HepG2 (cell line): ENCODE measurements at regions not wholly inside any gene's neighbourhood (a gene's known extent, or its start where the extent isn't known, plus 50 kb on each side); places are given as distances from the start of the nearest gene placed in this dataset.

Source experiments
- ATAC-seq: fragments of 200-7000 bp; cut with Tn5 transposase; 3 replicates; pipeline ENCODE4 v1.9.1; 2020; ENCODE audit warnings: mild to moderate bottlenecking, moderate library complexity
- BruUV-seq: library from RNA; stranded (reverse); fragments of 400-500 nt; replicated peaks from 2 replicates; lab custom pipeline; 2021; lab: Mats Ljungman, UMichigan
- CTCF ChIA-PET: fragments of 300-600 bp; formaldehyde crosslinking; extraction: SDS; loops from one replicate; lab custom pipeline; 2021; ENCODE audit warnings: low total read pairs, inconsistent platforms, low intra/inter-chr PET ratio; lab: Yijun Ruan, JAX
- POLR2A ChIA-PET: fragments of 350-600 bp; sonication (Branson Sonifier 250); formaldehyde crosslinking; loops from one replicate; lab custom pipeline; 2020; ENCODE audit warnings: antibody characterized with exemption, inconsistent platforms; lab: Yijun Ruan, JAX
- DNase-seq: peaks from one replicate; pipeline ENCODE4 v3.0.0-alpha.2; 2015; ENCODE audit warnings: low spot score
- FAIRE-seq: peaks from 3 replicates; lab custom pipeline; 2011; peaks lifted over from hg19 to GRCh38; lab: Jason Lieb, UNC
- H2AFZ ChIP-seq: one replicate; pipeline ENCODE4 v1.6.1; 2011; ENCODE audit warnings: low read length, inconsistent platforms
- H3K27ac ChIP-seq: fragments of 300-600 bp; 3 replicates; pipeline ENCODE4 v1.8.0; 2011; ENCODE audit warnings: mixed run types, mild to moderate bottlenecking, mixed read lengths, low read length, inconsistent platforms; ENCODE audit not compliant: insufficient read depth; ENCODE audit errors: extremely low read length
- H3K27me3 ChIP-seq, 2 experiments: fragments of 200-600 bp in 1 of 2; 2 replicates in 1 of 2; 3 replicates in 1 of 2; pipeline versions ENCODE4 v1.6.0 to v1.8.0; 2011; ENCODE audit warnings: low read length in 2 of 2, mild to moderate bottlenecking in 2 of 2, moderate library complexity in 2 of 2, inconsistent platforms in 1 of 2; ENCODE audit not compliant: insufficient read depth in 2 of 2, control insufficient read depth in 1 of 2
- H3K36me3 ChIP-seq, 2 experiments: fragments of 200-600 bp in 1 of 2; replicated peaks in 1 of 2; 2 replicates in 1 of 2; 3 replicates in 1 of 2; pipeline versions ENCODE4 v1.5.1 to v1.8.0; 2011; ENCODE audit warnings: low read length in 2 of 2, inconsistent platforms in 1 of 2; ENCODE audit not compliant: insufficient read depth in 2 of 2, control insufficient read depth in 1 of 2
- H3K4me1 ChIP-seq: 2 replicates; pipeline ENCODE4 v1.5.1; 2012; ENCODE audit warnings: low read length, inconsistent platforms; ENCODE audit not compliant: insufficient read depth
- H3K4me2 ChIP-seq: 2 replicates; pipeline ENCODE4 v1.6.0; 2011; ENCODE audit warnings: low read depth, low read length, inconsistent platforms
- H3K4me3 ChIP-seq, 3 experiments: fragments of 200-600 bp in 1 of 3; sonication (generic), shearing (Covaris generic) in 1 of 3; replicated peaks in 1 of 3; 2 replicates each; pipeline ENCODE4 v1.5.1; 2011 to 2016; ENCODE audit warnings: low read length in 3 of 3, inconsistent platforms in 2 of 3, low read depth in 2 of 3, mild to moderate bottlenecking in 2 of 3, control low read depth in 1 of 3, mixed read lengths in 1 of 3; ENCODE audit not compliant: insufficient read depth in 1 of 3
- H3K79me2 ChIP-seq: one replicate; pipeline ENCODE4 v1.6.1; 2011; ENCODE audit warnings: low read length, inconsistent platforms; ENCODE audit not compliant: insufficient read depth
- H3K9ac ChIP-seq: 2 replicates; pipeline ENCODE4 v1.6.0; 2011; ENCODE audit warnings: mild to moderate bottlenecking, low read depth, low read length, inconsistent platforms; ENCODE audit not compliant: insufficient read depth
- H3K9me3 ChIP-seq: 2 replicates; pipeline ENCODE4 v1.5.1; 2012; ENCODE audit warnings: mild to moderate bottlenecking, low read length
- H4K20me1 ChIP-seq: 2 replicates; pipeline ENCODE4 v1.6.0; 2011; ENCODE audit warnings: inconsistent platforms, mild to moderate bottlenecking, low read length, moderate library complexity; ENCODE audit not compliant: insufficient read depth
- SAFB2 ChIP-seq: sonication (generic); formaldehyde crosslinking; IDR thresholded peaks from 2 replicates; pipeline ENCODE4 v1.5.1; 2020; ENCODE audit warnings: missing genetic modification reagents, low read depth, mild to moderate bottlenecking, borderline replicate concordance
- SPEN ChIP-seq: sonication (generic); formaldehyde crosslinking; IDR thresholded peaks from 2 replicates; pipeline ENCODE4 v1.5.1; 2020; ENCODE audit warnings: low read depth, mild to moderate bottlenecking, missing genetic modification reagents
- SRF ChIP-seq: IDR thresholded peaks from 2 replicates; pipeline ENCODE4 v1.6.1; 2011; ENCODE audit warnings: mild to moderate bottlenecking, low read depth, low read length, moderate library complexity
- TBP ChIP-seq: sonication (generic); formaldehyde crosslinking; IDR thresholded peaks from 2 replicates; pipeline ENCODE4 v1.5.0; 2020; ENCODE audit warnings: missing genetic modification reagents
- XBP1 ChIP-seq: sonication (generic); formaldehyde crosslinking; IDR thresholded peaks from 2 replicates; pipeline ENCODE4 v1.5.0; 2020; ENCODE audit warnings: missing genetic modification reagents
- ZEB1 ChIP-seq: IDR thresholded peaks from 2 replicates; pipeline ENCODE4 v1.6.1; 2012; ENCODE audit warnings: mild to moderate bottlenecking, low read depth, inconsistent platforms; ENCODE audit not compliant: insufficient replicate concordance
- ZNF530 ChIP-seq: sonication (generic); formaldehyde crosslinking; IDR thresholded peaks from 2 replicates; pipeline ENCODE4 v1.5.0; 2020; ENCODE audit warnings: low read depth, mild to moderate bottlenecking, missing genetic modification reagents
- WGBS: methylation state at CpG from one replicate; pipeline ENCODE4 v1.1.6; 2017; ENCODE audit warnings: low lambda C conversion rate; 5-methylcytosine and 5-hydroxymethylcytosine counted together
- in situ Hi-C: cut with HindIII; loops from 2 replicates; pipeline ENCODE4 v1.10.0; 2017; ENCODE audit warnings: low pct_unique_long_range_greater_than_20kb; ENCODE audit not compliant: extremely low pct_ligation_motif_present
- intact Hi-C: fragments of 100-400 bp; cut with micrococcal nuclease; formaldehyde crosslinking; loops from one replicate; pipeline ENCODE4 v1.10.0; 2022; ENCODE audit not compliant: unreplicated experiment
- TF ChIP-seq, protein P1 (sequence below), 2 experiments: sonication (generic) in 1 of 2; formaldehyde crosslinking in 1 of 2; IDR thresholded peaks; 2 replicates each; pipeline versions ENCODE4 v1.4.0 to v1.6.1; 2018 to 2020; ENCODE audit warnings: missing genetic modification reagents in 2 of 2, borderline replicate concordance in 1 of 2, low read depth in 1 of 2, mild to moderate bottlenecking in 1 of 2, missing biosample characterization in 1 of 2
- TF ChIP-seq, protein P2 (sequence below): sonication (generic); formaldehyde crosslinking; IDR thresholded peaks from 2 replicates; pipeline ENCODE4 v1.4.0; 2020; ENCODE audit warnings: missing genetic modification reagents
- TF ChIP-seq, protein P3 (sequence below): sonication (generic); formaldehyde crosslinking; IDR thresholded peaks from 2 replicates; pipeline ENCODE4 v1.5.0; 2020; ENCODE audit warnings: mild to moderate bottlenecking, missing genetic modification reagents, borderline replicate concordance
- TF ChIP-seq, protein P4 (sequence below): sonication (generic); formaldehyde crosslinking; IDR thresholded peaks from 2 replicates; pipeline ENCODE4 v1.4.0; 2020; ENCODE audit warnings: missing genetic modification reagents, low read depth, mild to moderate bottlenecking, borderline replicate concordance

DNA sequence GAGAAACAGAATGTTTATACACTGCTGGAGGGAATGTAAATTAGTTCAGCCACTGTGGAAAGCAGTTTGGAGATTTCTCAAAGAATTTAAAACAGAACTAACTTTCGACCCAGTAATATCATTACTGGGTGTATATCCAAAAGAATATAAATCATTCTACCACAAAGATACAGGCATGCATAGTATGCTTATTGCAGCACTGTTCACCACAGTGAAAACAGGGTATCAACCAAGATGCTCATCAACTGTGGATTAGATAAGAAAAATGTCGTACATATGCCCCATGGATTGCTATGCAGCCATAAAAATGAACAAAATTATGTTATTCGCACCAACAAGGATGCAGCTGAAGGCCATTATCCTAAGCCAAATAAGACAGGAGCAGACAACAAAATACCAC, 343.1 kb upstream of the KCND2 start:
- H3K9me3 ChIP-seq, result no peaks in the 10 kb centered on the region
- H3K79me2 ChIP-seq, result no peaks in the 10 kb centered on the region
- no peaks in the 10 kb centered on the region for H3K36me3 ChIP-seq
- H3K27ac ChIP-seq, result no peak overlapping the region
- CTCF ChIA-PET, result no interaction called here
- no peaks in the 10 kb centered on the region for H3K27me3 ChIP-seq
- H3K4me3 ChIP-seq, result no peak overlapping the region
- TF ChIP-seq SAFB2 (CRISPR knock-in tag) (no peak), XBP1 (no peak), ZNF530 (CRISPR knock-in tag) (no peak), SPEN (CRISPR knock-in tag) (no peak), TBP (no peak), SRF (no peak), ZEB1 (no peak)
- TF ChIP-seq, protein P1, sequence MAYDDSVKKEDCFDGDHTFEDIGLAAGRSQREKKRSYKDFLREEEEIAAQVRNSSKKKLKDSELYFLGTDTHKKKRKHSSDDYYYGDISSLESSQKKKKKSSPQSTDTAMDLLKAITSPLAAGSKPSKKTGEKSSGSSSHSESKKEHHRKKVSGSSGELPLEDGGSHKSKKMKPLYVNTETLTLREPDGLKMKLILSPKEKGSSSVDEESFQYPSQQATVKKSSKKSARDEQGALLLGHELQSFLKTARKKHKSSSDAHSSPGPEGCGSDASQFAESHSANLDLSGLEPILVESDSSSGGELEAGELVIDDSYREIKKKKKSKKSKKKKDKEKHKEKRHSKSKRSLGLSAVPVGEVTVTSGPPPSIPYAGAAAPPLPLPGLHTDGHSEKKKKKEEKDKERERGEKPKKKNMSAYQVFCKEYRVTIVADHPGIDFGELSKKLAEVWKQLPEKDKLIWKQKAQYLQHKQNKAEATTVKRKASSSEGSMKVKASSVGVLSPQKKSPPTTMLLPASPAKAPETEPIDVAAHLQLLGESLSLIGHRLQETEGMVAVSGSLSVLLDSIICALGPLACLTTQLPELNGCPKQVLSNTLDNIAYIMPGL (CRISPR knock-in tag; IDR thresholded peaks at IDR 0.05; ENCODE audit: borderline replicate concordance in 1 of 2, low read depth in 1 of 2), result no peak
- TF ChIP-seq, protein P2, sequence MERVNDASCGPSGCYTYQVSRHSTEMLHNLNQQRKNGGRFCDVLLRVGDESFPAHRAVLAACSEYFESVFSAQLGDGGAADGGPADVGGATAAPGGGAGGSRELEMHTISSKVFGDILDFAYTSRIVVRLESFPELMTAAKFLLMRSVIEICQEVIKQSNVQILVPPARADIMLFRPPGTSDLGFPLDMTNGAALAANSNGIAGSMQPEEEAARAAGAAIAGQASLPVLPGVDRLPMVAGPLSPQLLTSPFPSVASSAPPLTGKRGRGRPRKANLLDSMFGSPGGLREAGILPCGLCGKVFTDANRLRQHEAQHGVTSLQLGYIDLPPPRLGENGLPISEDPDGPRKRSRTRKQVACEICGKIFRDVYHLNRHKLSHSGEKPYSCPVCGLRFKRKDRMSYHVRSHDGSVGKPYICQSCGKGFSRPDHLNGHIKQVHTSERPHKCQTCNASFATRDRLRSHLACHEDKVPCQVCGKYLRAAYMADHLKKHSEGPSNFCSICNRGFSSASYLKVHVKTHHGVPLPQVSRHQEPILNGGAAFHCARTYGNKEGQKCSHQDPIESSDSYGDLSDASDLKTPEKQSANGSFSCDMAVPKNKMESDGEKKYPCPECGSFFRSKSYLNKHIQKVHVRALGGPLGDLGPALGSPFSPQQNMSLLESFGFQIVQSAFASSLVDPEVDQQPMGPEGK (CRISPR knock-in tag), result no peak
- TF ChIP-seq, protein P3, sequence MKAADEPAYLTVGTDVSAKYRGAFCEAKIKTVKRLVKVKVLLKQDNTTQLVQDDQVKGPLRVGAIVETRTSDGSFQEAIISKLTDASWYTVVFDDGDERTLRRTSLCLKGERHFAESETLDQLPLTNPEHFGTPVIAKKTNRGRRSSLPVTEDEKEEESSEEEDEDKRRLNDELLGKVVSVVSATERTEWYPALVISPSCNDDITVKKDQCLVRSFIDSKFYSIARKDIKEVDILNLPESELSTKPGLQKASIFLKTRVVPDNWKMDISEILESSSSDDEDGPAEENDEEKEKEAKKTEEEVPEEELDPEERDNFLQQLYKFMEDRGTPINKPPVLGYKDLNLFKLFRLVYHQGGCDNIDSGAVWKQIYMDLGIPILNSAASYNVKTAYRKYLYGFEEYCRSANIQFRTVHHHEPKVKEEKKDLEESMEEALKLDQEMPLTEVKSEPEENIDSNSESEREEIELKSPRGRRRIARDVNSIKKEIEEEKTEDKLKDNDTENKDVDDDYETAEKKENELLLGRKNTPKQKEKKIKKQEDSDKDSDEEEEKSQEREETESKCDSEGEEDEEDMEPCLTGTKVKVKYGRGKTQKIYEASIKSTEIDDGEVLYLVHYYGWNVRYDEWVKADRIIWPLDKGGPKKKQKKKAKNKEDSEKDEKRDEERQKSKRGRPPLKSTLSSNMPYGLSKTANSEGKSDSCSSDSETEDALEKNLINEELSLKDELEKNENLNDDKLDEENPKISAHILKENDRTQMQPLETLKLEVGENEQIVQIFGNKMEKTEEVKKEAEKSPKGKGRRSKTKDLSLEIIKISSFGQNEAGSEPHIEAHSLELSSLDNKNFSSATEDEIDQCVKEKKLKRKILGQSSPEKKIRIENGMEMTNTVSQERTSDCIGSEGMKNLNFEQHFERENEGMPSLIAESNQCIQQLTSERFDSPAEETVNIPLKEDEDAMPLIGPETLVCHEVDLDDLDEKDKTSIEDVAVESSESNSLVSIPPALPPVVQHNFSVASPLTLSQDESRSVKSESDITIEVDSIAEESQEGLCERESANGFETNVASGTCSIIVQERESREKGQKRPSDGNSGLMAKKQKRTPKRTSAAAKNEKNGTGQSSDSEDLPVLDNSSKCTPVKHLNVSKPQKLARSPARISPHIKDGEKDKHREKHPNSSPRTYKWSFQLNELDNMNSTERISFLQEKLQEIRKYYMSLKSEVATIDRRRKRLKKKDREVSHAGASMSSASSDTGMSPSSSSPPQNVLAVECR (CRISPR knock-in tag), result no peak
- TF ChIP-seq, protein P4, sequence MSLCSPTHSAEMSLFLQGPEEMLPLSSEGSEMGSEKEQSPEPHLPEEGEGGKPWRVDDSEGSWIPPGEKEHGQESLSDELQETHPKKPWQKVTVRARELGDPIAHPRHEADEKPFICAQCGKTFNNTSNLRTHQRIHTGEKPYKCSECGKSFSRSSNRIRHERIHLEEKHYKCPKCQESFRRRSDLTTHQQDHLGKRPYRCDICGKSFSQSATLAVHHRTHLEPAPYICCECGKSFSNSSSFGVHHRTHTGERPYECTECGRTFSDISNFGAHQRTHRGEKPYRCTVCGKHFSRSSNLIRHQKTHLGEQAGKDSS (CRISPR knock-in tag), result no peak
- no peak overlapping the region for H3K9ac ChIP-seq
- 2% methylated on average over 3 of the region's 3 CpGs for WGBS
- no peaks in the 10 kb centered on the region for H4K20me1 ChIP-seq
- no peak for DNase-seq
- no peak overlapping the region for H2AFZ ChIP-seq
- no TSS peak for BruUV-seq
- no peak for FAIRE-seq
- H3K4me1 ChIP-seq, result no peaks in the 10 kb centered on the region
- no peak for ATAC-seq
- no peak overlapping the region for H3K4me2 ChIP-seq
- intact Hi-C loops, result no loop called here
- in situ Hi-C loops, result loop anchor here (10.0 kb wide), 1 partner anchor 625 kb away; no protein-coding TSS in a partner anchor
- POLR2A ChIA-PET, result no interaction called here
